ENCODE measurements at regions not wholly inside any gene's neighbourhood (a gene's known extent, or its start where the extent isn't known, plus 50 kb on each side); places are given as distances from the start of the nearest gene placed in this dataset.

DNA sequence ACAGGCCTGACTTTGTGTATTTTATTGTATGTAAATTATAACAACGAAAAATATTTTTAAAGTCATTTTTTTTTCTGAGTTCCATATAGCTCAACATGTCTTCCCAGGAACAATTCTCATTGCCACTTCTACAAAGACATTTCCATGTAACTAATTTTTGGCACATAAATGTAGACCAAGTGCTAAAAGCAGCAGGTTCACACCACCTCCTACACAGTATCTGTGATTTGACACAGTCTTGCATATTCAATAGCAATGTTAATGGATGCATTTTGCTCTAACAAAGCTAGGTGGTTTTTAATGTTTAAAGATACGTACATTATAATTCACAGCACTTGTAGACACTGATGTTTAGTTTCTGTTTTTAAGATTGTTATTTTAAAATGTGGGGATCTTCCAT lies 346.5 kb downstream of the GPAM start:
- DNase-seq: no peak

DNA sequence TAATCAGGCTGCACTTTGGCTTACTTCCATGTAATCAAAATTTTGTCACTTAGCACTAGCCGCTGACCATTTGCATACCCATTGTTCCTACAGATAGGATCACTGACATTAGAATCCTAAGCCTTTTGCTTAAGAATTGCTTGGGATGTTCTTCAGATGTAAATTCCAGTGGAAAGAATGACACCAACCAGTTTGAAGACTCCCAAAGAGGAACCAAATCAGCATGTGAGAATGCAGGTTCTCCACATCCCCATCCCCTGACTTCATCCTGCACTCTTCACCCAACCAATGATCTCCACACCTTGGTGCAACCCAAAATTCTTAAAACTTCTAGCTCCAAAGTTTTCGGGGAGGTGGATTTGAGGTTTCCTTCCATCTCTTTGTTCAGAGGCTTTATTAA lies 345.6 kb downstream of the GPAM start:
- no peak for DNase-seq

DNA sequence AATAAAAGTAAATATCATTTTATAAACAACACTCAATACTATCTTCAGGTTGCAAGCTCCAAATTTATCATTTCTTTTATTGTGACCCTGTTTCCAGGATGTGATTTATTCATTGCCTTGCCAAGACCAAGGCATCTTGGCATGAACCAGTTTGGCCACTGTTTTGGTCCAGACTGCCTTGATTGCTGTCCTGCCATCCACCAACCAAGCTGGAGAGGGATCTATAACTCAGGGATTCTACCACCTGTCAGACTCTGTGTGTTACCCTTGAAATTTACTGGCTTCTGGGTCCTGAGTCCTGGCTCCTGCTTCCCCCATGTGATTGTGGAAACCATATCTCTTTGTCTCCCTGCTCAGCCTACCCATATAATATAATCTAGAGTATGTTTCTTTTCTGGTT lies 343.0 kb downstream of the GPAM start:
- DNase-seq: no peak

DNA sequence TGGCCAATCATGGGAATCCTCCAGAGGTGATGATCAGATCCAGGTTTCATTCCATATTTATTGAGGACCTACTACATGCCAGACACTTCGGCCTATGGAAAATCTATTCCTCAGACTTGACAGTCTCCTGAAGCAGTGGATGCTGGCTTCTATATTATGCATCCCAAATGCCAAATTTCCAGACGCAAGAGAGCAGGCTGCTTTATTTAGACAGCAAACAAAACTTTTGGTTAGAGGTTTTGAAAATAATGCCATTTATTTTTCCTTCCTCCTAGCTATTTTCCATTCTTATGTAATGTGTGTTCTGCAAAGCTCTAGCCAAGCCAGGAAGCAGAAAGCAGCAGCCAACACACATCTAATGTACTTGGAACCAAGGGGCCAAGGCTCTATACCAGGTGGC lies 330.8 kb downstream of the GPAM start:
- DNase-seq: no peak

DNA sequence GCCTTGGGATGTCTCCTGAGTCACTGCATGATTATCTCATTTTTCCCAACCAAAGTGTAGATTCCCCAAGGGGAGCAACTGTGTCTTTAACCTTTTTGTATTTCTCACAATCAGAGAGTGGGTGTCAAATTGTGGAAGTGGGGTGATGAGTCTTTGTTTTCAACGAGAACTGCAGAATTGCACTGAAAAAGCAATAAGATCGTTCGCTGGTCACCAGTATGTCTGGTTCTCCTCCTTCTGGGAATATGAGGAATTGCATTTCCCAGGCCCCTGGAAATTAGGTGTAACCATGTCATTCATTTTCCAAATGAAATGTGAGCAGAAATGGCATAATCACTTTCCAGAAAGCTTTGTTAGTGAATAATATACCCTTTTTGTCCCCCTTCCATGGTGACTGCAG lies 326.9 kb downstream of the GPAM start:
- no peak for DNase-seq

DNA sequence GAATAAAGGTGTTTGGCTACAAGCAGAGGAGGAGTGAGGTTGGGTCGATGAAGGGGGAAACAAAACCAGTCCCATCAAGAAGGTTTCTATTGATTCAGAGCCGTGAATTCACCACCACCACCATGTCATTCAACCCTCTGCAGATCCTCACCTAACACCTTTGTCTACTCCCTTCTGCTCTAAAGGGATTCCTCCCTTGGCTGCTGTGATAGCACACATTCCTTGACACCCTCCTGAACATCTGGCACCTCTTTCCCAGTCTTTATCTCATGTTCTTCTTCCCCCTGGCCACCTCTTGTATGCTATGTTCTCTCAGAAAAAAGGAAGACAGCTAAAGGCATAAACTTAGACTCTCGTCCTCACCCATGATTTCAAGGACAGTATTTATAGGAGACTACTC lies 318.0 kb downstream of the GPAM start:
- no peak for DNase-seq

DNA sequence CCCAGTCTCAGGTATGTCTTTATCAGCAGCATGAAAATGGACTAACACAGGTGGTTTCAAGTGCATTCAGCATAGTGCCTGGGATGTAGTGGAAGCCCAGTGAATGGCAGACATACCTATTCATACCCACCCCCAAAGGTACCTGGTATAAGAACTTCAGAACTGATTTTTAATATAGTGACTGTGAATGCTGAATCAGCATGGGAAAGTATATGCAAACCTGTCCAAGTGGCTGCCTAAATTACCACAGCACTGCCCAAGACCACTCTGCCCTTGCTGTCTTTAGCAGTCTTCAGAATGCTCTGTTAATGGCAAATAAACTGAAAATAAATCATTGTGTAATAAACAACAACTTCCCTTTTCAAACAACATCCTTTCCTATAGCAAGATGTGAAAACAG lies 312.1 kb downstream of the GPAM start:
- no peak for DNase-seq

DNA sequence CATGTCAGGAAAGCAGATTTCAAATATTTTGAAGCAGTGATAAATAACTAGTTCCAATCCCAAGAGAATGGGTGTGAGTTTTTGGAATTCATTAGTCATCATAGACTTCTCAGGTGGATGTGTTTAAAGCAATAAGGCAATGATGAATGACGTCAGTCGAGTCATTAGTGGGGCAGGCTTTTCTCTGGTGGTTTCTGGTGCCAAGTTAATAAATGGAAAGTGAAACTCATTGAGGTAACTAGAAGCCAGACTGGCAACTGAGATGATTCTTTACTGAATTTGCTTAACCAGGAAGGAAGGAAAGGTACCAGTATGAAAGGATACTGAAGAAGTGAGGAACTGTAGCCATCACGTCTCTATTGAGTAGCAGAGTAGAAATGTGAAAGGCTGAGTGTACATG lies 311.0 kb downstream of the GPAM start:
- DNase-seq: no peak

DNA sequence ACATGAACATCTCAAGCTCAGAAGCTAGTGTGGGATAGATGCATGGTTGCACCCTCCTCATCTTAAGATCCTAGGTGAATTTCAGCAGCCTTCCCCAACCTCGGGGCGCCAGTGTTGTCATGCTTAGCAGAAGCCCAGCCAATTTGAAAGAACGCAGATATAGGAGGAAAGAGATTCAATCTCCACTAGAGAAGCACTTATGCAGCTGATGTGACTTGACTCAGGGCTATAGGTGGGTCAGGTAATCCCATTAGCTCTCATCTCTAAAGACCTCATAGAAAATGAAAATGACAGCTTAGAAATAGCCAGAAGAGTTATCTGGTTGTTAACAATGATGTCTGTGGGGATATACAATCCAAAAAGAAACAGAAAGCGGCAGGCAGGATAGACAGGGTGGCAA lies 310.5 kb downstream of the GPAM start:
- no peak for DNase-seq

DNA sequence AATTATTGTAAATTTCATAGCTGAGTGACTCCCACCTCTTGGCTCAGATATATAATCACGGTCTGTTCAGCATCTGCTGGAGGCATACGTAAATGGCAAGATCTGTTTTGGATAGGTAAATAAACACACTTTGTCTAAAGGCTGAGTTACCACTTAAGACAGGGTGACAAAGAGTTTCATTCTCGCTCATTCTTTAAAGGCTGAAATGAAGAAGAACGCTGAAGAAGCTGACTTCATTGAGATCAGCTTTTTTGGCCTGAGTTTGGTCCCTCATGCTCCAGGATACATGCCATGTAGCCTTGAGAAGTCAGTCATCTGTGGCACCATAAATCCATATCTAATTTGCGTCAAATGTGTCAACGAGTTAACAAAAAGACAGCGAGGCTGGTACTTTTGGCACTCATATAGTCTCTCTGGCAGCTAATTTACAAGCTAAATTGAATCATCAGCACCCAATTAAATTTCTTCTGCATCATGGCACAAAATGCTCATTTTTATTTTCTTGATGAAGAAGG lies 309.9 kb downstream of the GPAM start:
- DNase-seq: no peak

DNA sequence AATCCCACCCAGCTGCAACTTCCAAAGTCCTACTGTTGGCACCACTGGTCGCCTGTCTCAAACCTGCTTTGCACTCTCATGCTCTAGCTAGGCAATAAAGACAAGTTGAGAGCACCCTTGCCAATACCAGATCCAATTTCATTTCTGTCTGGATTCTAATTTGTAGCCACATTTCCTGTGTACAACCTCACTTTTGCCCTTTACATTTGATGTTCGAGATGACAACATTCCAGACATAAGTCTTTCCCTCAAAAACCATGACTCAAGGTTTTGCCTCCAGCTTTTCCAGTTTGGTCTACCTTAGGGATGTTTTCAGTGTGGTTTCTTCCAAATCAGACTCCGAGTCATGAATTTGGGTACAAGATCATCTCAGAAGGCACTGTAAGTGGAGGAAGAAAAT lies 309.0 kb downstream of the GPAM start:
- no peak for DNase-seq

DNA sequence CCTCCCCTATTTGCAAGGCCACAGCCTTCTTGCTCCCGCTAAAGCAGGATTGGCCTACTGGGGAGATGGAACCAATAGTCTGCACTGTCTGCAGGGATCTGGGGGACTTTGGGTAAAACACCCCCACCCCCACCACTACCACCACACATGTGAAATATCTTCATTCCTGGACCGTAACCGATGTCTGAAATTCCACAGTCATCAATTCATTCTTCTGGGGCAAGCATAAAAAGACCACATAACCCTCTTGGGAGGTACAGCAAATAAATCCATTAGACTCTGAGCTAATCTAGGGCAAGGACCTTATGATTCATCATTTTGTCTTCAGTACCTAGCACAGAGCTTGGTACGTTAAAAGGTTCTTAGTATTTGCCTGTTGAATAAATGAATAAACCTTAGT lies 307.8 kb downstream of the GPAM start:
- no peak for DNase-seq

DNA sequence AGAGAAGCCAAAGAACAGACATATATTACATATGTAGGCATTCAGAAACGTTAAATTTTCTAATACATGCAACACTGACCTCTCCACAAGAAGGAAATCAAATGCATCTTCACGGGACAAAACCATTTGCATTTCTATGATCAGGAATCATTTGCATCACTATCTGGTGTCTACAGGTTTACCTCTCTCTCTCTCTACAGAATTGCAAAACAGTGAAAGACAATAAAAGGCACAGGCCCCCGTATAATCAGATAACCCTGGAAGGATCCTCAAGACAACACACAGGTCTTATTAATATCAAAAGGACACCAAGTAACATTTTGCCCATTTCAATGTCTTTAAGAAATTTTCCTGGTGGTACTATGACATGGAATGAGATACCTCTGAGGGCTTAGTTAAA lies 306.3 kb downstream of the GPAM start:
- no peak for DNase-seq

DNA sequence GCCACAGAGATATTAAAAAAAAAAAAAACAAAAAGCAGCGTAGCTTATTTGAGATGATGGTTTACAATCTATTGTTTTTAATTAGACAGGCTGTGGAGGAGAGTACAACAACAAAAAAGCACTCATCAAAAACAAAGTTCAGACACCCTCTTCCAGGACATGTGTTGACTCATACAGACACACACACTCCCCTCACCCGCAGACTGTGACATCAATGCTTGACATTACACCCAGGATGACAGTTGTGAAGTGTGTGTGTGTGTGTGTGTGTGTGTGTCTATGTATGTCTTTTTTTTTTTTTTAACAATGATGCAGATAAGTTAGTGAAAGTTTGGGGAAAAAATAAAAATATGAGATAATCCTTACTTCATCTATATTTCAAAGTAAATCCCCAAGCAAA lies 303.6 kb downstream of the GPAM start:
- no peak for DNase-seq

DNA sequence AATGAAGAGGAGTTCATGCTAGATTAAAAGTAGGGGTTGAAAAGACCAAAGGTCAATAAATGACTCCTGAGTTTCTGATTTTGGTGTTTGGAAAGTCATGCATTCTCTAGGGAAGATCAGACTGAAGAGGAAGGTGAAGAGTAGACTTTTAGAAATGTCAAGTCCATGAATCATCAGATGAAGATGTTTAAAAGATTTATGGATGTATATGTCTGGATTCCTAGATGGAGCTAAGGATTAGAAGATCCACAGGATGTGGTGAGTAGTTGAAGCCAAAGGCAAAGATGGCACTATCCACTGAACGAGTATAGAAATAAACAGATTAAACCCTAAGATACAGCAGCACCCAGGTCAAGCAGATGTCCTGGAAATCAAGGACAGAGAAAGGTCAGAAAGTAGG lies 298.5 kb downstream of the GPAM start:
- no peak for DNase-seq

DNA sequence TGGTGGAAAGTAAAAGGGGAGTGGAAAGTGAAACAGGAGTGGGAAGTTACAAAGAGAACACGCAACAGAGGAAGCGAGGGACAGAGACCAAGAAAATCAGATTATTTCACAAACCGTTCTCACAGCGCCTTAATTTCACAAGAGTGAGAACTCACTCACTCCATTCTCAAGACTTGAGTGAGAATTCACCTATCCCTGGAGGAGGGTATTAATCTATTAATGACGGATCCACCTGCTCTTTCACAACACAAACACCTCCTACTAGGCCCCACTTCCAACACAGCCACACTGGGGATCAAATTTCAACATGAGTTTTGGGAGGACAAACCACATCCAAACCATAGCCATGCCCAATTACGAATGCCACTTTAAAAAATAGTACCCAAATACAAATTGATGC lies 297.6 kb downstream of the GPAM start:
- DNase-seq: no peak

DNA sequence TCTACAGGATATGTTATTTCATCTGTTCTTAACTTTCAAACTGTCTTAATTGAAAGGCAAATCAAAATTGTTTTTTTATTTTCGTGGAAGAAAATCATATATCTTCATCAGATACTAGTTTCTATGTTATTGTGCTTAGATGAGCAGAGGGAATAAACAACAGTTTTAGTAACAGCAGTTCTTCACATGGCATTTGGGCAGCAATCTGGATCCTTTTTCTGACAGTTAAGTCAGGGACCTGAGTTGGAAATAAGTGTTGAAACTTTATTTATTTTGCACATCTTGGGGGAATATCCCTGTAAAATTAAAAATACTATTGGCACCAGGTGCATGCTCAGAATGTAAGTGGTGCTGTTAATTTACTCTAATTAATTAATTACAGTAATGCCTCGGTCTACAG lies 296.3 kb downstream of the GPAM start:
- DNase-seq: no peak

DNA sequence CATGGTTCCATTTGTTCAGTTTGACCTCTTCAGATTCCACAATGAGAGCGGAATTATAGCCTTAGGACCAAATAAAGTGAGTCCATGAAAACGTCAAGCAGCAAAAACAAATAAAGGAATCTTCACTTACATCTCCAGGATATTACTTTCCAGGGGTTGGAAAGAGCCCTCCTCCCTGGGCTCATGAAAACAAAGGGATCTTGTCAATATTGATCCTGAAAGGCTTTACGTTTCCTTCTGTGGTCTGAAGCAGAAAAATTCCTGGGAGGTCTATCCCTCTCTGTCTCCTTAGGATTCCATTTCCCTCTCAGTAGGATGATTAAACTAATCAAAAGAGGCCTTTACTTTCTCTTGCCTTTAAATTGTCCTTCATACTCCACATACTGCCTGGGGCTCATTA lies 293.5 kb downstream of the GPAM start:
- no peak for DNase-seq

DNA sequence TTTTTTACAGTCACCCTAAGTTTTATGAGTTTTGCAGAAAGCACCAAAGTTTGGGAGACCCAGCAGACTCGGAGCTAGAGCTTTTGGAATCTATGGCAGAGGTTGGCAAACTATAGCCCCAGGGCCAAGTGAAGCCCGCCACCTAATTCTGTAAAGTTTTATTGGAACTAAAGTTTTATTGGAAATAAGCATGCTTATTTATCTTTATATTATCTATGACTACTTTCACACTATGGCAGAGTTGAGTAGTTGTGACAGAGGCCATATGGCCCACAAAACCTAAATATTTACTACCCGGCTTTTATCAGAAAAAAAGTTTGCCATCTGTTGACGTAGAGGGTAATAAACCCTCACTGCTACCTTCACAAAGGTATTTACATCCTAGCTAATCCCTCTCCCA lies 267.6 kb downstream of the GPAM start:
- no peak for DNase-seq

DNA sequence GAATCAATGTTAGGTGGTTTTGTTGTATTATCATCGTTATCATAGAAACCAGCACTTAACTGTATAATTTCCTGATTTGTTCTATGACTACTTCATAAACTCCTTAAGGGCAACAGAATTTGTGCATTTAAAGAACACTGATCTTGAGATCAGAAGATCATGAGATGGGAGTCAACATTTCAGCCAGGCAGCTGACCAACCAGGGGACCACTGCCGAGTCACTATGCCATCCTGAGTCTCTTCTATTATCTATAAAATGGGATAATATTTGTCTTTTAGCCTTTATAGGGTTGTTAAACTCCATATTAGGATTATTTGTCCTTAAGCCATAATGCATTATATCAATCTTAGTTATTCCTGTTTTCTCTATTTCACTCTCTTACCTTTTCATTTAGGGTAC lies 261.7 kb downstream of the GPAM start:
- no peak for DNase-seq

DNA sequence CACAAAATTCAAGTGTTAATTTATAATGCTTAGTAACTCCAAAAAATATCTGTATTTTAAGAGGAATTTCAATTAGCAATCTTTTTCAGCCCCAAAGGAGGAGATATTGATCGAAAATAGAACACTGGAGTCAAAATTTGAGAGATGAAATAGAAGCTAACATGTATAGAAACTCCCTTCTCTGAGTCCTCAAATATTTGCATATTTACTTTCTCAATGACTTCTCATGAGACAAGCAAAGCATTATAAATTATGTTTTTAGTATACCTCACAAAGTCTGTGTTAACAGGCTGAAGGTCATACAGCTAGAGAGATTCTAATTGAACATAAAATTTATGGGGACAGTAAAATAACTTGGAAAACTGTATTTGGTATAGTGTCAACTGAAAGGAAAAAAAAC lies 260.5 kb downstream of the GPAM start:
- DNase-seq: no peak

DNA sequence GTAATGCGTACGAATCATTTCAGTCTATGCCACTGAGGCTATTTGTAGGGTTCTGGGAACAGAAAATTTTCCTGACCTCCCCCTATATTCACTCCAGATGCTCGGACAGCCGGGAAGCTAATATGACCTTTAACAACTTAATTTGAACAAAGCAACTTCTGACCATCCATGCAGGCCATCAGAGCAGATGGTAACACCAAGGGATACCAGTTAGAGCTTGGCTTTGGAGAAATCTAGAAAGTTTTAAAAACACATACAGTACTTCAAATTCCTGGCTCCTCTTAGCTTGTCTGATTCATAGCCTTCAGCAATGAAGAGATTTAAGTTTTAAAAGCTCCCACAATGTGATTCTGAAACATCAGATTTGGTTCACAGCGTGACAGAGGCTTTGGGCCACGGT lies 257.3 kb downstream of the GPAM start:
- no peak for DNase-seq

DNA sequence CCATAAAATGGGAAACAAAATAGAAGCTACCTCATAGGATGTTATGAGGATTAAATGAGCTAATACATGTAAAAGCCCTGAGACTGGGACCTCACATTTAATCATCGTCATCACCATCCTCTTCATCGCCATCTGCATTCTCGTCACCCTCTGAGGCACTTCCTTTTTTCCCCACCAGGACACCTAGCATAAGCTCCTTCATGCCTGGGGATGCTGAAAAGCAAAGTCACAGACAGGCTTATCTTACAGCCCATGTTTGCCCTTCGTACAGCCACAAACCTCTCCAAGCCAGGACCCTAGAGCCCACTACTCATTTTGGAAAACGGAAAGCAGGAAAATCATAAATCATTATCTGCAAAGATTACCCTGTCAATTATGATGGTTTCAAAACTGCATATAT lies 249.6 kb downstream of the GPAM start:
- DNase-seq: no peak

DNA sequence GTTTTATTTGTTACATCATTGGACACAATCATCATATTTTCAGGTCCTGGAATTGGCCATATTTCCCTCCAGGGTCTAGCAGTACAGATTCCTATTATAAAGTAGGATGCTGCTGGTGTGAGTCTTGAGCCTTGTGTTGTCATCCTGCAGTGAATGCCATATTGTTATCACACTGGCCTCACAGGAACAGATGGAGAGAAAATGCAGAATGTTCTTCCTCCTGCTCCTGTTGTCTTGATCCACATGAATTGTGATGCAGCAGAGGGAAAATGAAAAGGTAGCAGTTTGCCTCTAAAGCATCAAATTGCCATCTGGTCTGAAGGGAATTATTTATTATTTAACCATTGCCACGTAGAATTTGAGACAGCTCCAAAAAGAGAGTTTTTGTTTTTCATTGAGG lies 248.6 kb downstream of the GPAM start:
- DNase-seq: no peak

DNA sequence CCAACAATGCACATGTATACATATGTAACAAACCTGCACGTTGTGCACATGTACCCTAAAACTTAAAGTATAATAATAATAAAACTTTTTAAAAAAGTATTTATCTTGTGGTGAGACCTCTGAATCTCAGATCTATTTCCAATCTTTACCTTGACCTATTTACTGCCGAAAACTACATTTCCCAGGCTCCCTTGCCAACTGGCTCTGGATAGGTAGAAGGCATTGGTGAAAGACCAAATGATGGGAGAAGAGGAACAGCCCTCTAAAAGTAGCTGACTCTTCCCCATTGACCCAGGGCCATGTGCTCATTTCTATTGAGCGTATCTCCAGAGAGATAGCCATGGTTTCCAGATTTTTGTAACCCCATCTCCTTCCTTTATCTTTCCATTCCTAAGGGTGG lies 247.4 kb downstream of the GPAM start:
- DNase-seq: no peak

DNA sequence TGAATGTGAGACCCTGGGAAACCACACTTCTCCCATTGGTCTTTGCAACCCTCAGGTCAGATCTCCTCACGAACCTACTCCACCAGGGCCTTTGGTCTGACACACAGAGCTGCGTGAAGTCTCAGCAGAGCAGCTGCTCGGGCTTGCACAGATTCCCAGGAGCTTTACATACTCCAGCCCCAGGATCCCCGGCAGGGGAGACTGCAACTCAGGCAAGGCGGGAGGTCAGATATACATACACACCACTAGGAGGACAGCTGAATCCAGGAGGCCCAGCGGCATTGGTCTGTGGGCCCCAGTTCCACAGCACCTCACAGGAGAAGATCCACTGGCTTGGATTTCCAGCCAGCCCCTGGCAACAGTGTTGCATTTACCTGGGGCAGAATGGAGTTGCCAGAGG lies 239.2 kb downstream of the GPAM start:
- DNase-seq: no peak
